NB4 (cell line): ENCODE measurements at regions not wholly inside any gene's neighbourhood (a gene's known extent, or its start where the extent isn't known, plus 50 kb on each side); places are given as distances from the start of the nearest gene placed in this dataset.

Experiments used
- MYC ChIP-seq: IDR thresholded peaks from 2 replicates; pipeline ENCODE4 v1.6.1; 2011; ENCODE audit warnings: low read depth, low read length
- POLR2A ChIP-seq: IDR thresholded peaks from 2 replicates; pipeline ENCODE4 v1.6.1; 2011; ENCODE audit warnings: mild to moderate bottlenecking; ENCODE audit not compliant: insufficient read length; ENCODE audit errors: extremely low read depth
- TF ChIP-seq, protein P1 (sequence below): IDR thresholded peaks from one replicate; pipeline ENCODE4 v1.5.1; 2012; ENCODE audit warnings: low read depth, low read length
- TF ChIP-seq, protein P2 (sequence below): IDR thresholded peaks from 2 replicates; pipeline ENCODE4 v1.6.1; 2011; ENCODE audit warnings: low read depth, low read length

DNA sequence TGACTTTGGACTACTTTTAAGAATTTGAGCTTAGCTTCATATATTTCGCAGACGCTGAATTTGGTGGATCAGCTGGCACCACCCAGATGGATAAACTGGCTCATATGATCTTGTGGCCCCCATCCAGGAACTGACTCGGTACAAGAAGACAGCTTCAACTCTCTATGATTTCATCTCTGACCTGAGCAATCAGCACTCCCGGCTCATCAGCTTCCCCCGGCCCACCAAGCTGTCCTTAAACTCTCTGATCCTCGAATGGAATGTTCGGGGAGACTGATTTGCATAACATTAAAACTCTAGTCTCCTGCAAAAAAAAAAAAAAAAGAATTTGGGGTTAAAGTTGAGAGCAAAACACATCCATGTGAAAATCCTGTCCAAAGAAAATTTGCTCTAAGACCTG, 71.4 kb upstream of the IRS2 start:
- TF ChIP-seq POLR2A = no peak
- TF ChIP-seq, protein P1, sequence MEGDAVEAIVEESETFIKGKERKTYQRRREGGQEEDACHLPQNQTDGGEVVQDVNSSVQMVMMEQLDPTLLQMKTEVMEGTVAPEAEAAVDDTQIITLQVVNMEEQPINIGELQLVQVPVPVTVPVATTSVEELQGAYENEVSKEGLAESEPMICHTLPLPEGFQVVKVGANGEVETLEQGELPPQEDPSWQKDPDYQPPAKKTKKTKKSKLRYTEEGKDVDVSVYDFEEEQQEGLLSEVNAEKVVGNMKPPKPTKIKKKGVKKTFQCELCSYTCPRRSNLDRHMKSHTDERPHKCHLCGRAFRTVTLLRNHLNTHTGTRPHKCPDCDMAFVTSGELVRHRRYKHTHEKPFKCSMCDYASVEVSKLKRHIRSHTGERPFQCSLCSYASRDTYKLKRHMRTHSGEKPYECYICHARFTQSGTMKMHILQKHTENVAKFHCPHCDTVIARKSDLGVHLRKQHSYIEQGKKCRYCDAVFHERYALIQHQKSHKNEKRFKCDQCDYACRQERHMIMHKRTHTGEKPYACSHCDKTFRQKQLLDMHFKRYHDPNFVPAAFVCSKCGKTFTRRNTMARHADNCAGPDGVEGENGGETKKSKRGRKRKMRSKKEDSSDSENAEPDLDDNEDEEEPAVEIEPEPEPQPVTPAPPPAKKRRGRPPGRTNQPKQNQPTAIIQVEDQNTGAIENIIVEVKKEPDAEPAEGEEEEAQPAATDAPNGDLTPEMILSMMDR = no peak
- TF ChIP-seq MYC = no peak
- TF ChIP-seq, protein P2, sequence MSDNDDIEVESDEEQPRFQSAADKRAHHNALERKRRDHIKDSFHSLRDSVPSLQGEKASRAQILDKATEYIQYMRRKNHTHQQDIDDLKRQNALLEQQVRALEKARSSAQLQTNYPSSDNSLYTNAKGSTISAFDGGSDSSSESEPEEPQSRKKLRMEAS = no peak
